ACC112 (cell line): ENCODE measurements at regions not wholly inside any gene's neighbourhood (a gene's known extent, or its start where the extent isn't known, plus 50 kb on each side); places are given as distances from the start of the nearest gene placed in this dataset.

Source experiments
- H2AFZ ChIP-seq: fragments of 200-600 bp; sonication (generic); one replicate; pipeline ENCODE4 v1.6.0; 2017; ENCODE audit warnings: antibody characterized with exemption, low read length; ENCODE audit not compliant: unreplicated experiment
- H3K27ac ChIP-seq: fragments of 200-600 bp; sonication (generic); 2 replicates; pipeline ENCODE4 v1.5.1; 2014; ENCODE audit warnings: low read depth, mild to moderate bottlenecking, antibody characterized with exemption, low read length, moderate library complexity
- H3K27me3 ChIP-seq: fragments of 200-600 bp; sonication (generic); 2 replicates; pipeline ENCODE4 v1.6.1; 2014; ENCODE audit warnings: mild to moderate bottlenecking, antibody characterized with exemption, low read length, moderate library complexity, mixed read lengths; ENCODE audit not compliant: insufficient read depth
- H3K36me3 ChIP-seq: fragments of 200-600 bp; sonication (generic); 2 replicates; pipeline ENCODE4 v1.6.1; 2016; ENCODE audit warnings: mild to moderate bottlenecking, antibody characterized with exemption, low read length, moderate library complexity, mixed read lengths; ENCODE audit not compliant: insufficient read depth
- H3K4me1 ChIP-seq: fragments of 200-600 bp; sonication (generic); one replicate; pipeline ENCODE4 v1.6.1; 2016; ENCODE audit warnings: low read length, mixed read lengths; ENCODE audit not compliant: insufficient read depth, unreplicated experiment, control insufficient read depth
- H3K4me3 ChIP-seq: fragments of 200-600 bp; sonication (generic); 2 replicates; pipeline ENCODE4 v1.5.1; 2014; ENCODE audit warnings: mild to moderate bottlenecking, low read depth, low read length
- H3K79me2 ChIP-seq: fragments of 200-600 bp; sonication (generic); one replicate; pipeline ENCODE4 v1.6.0; 2016; ENCODE audit warnings: low read length; ENCODE audit not compliant: control insufficient read depth, unreplicated experiment, insufficient read depth

- no peaks in the 10 kb centered on the region for H3K79me2 ChIP-seq
- H3K27ac ChIP-seq, result peak overlapping the region; percentile 21; the same call in 1 of the 2 replicates
Measured at GRCh38 chr3:87076946-87077345, 86.0 kb upstream of the VGLL3 start.

GRCh38 chr3:87073496-87074145, 82.7 kb upstream of the VGLL3 start:
- H3K4me1 ChIP-seq, result peaks cover 10% of the 10 kb centered on the region
- H3K79me2 ChIP-seq, result no peaks in the 10 kb centered on the region
- no peak overlapping the region for H3K4me3 ChIP-seq
- no peak overlapping the region for H3K27ac ChIP-seq
- no peaks in the 10 kb centered on the region for H3K36me3 ChIP-seq
- H3K27me3 ChIP-seq, result no peaks in the 10 kb centered on the region
- H2AFZ ChIP-seq, result no peak overlapping the region

More at GRCh38 chr3:87076946-87077345, 86.0 kb upstream of the VGLL3 start:
- Histone ChIP-seq H3K4me1 (peaks cover 10% of the 10 kb centered on the region), H3K4me3 (no peak overlapping the region), H3K27me3 (no peaks in the 10 kb centered on the region), H3K36me3 (no peaks in the 10 kb centered on the region), H2AFZ (no peak overlapping the region)

- no peaks in the 10 kb centered on the region for H3K79me2 ChIP-seq
- H3K27me3 ChIP-seq, result no peaks in the 10 kb centered on the region
Measured at GRCh38 chr3:87072446-87072845, 81.5 kb upstream of the VGLL3 start.

GRCh38 chr3:87069971-87070370, 79.0 kb upstream of the VGLL3 start:
- Histone ChIP-seq H3K4me3 (no peak overlapping the region), H2AFZ (no peak overlapping the region)

More at GRCh38 chr3:87072446-87072845, 81.5 kb upstream of the VGLL3 start:
- peaks cover 8% of the 10 kb centered on the region for H3K4me1 ChIP-seq
- no peak overlapping the region for H3K4me3 ChIP-seq
- H2AFZ ChIP-seq, result no peak overlapping the region
- no peak overlapping the region for H3K27ac ChIP-seq
- H3K36me3 ChIP-seq, result no peaks in the 10 kb centered on the region

GRCh38 chr3:87069021-87069420, 78.1 kb upstream of the VGLL3 start:
- Histone ChIP-seq H2AFZ (no peak overlapping the region), H3K27ac (no peak overlapping the region), H3K36me3 (no peaks in the 10 kb centered on the region), H3K27me3 (no peaks in the 10 kb centered on the region), H3K4me3 (no peak overlapping the region), H3K79me2 (no peaks in the 10 kb centered on the region), H3K4me1 (no peaks in the 10 kb centered on the region)

More at GRCh38 chr3:87069971-87070370, 79.0 kb upstream of the VGLL3 start:
- H3K36me3 ChIP-seq, result no peaks in the 10 kb centered on the region
- H3K27ac ChIP-seq, result no peak overlapping the region
- H3K79me2 ChIP-seq, result no peaks in the 10 kb centered on the region
- no peaks in the 10 kb centered on the region for H3K27me3 ChIP-seq
- no peaks in the 10 kb centered on the region for H3K4me1 ChIP-seq

GRCh38 chr3:87062685-87063084, 71.7 kb upstream of the VGLL3 start:
- H3K79me2 ChIP-seq, result no peaks in the 10 kb centered on the region
- no peak overlapping the region for H3K4me3 ChIP-seq
- H3K36me3 ChIP-seq, result no peaks in the 10 kb centered on the region
- H3K4me1 ChIP-seq, result no peaks in the 10 kb centered on the region
- H2AFZ ChIP-seq, result no peak overlapping the region
- H3K27me3 ChIP-seq, result no peaks in the 10 kb centered on the region
- no peak overlapping the region for H3K27ac ChIP-seq

- H3K27me3 ChIP-seq, result no peaks in the 10 kb centered on the region
- no peak overlapping the region for H3K27ac ChIP-seq
- H3K4me3 ChIP-seq, result no peak overlapping the region
- no peaks in the 10 kb centered on the region for H3K79me2 ChIP-seq
- no peak overlapping the region for H2AFZ ChIP-seq
- no peaks in the 10 kb centered on the region for H3K4me1 ChIP-seq
- no peaks in the 10 kb centered on the region for H3K36me3 ChIP-seq
Measured at GRCh38 chr3:87057474-87057873, 66.5 kb upstream of the VGLL3 start.

GRCh38 chr3:87053553-87053952, 62.6 kb upstream of the VGLL3 start:
- Histone ChIP-seq H3K79me2 (no peaks in the 10 kb centered on the region), H2AFZ (no peak overlapping the region), H3K27me3 (no peaks in the 10 kb centered on the region), H3K27ac (no peak overlapping the region), H3K4me1 (no peaks in the 10 kb centered on the region), H3K36me3 (no peaks in the 10 kb centered on the region), H3K4me3 (no peak overlapping the region)

GRCh38 chr3:87052499-87053260, 61.7 kb upstream of the VGLL3 start:
- Histone ChIP-seq H3K4me1 (no peaks in the 10 kb centered on the region), H3K4me3 (no peak overlapping the region), H3K79me2 (no peaks in the 10 kb centered on the region), H2AFZ (no peak overlapping the region), H3K27ac (no peak overlapping the region), H3K27me3 (no peaks in the 10 kb centered on the region), H3K36me3 (no peaks in the 10 kb centered on the region)

GRCh38 chr3:87047852-87048251, 56.9 kb upstream of the VGLL3 start:
- no peak overlapping the region for H2AFZ ChIP-seq
- H3K4me3 ChIP-seq, result no peak overlapping the region

GRCh38 chr3:87046241-87046640, 55.3 kb upstream of the VGLL3 start:
- Histone ChIP-seq H3K36me3 (no peaks in the 10 kb centered on the region), H3K27ac (no peak overlapping the region), H2AFZ (no peak overlapping the region), H3K4me3 (no peak overlapping the region), H3K79me2 (no peaks in the 10 kb centered on the region), H3K4me1 (no peaks in the 10 kb centered on the region), H3K27me3 (no peaks in the 10 kb centered on the region)

More at GRCh38 chr3:87047852-87048251, 56.9 kb upstream of the VGLL3 start:
- H3K79me2 ChIP-seq, result no peaks in the 10 kb centered on the region
- H3K27me3 ChIP-seq, result no peaks in the 10 kb centered on the region
- H3K4me1 ChIP-seq, result no peaks in the 10 kb centered on the region
- H3K36me3 ChIP-seq, result no peaks in the 10 kb centered on the region
- no peak overlapping the region for H3K27ac ChIP-seq
